ENCODE measurements at regions not wholly inside any gene's neighbourhood (a gene's known extent, or its start where the extent isn't known, plus 50 kb on each side); places are given as distances from the start of the nearest gene placed in this dataset.

DNA sequence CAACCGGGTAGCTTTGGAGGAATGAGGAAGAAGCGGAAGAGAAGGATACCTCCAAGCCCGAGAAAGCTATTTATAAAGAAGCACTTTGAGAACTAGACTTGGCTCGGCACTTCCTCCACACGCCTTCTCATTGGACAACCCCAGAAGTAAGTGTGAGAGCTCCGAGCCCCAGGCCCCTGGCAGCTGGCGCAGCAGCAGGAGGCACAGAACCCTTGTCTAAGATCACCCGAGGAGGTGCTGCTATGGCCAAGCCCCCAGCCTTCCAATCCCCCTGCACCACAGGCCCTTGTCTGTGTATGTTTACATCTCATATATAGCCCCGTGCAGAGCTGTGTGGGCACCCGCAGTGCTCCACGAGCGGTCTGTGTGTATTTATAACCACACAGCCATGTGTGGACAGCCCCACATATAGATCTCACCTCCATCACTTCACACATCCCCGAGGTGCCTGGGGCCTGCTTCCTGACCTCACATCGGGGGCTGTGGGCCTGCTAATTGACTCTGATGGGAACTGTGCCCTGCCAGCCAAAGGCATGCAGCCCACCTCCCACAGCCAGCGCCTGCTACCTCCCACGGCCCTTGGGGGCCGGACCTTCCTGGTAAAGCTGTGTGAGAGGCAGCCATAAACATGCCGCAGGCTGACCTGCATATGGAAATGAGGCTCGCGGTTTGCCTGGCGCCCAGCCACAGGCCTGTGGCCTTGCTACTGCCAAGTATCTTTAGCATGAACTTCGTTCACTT is 96.1 kb downstream of the C17orf67 start:
- DNase-seq (ENCODE audit: low read depth in 2 of 2): no peak

DNA sequence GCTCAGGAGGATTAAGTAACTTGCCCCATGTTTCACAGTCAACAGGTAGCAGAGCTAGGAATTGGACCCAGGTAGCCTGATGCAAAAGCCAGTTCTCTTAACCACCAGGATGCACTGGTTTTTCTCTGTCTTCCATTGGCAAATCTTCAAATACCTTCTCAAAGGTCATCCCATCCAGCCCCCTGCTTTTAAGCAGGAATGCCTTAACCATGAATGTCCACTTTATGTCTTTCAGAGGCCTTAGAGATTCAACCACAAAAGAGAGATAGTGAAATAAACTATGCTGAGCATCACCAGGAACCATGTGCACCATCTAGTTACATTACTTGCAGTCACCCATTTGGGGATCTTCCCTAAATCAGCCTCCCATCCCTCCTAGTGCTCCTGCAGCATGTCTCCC is 94.3 kb downstream of the C17orf67 start:
- DNase-seq (ENCODE audit: low read depth in 2 of 2): no peak

DNA sequence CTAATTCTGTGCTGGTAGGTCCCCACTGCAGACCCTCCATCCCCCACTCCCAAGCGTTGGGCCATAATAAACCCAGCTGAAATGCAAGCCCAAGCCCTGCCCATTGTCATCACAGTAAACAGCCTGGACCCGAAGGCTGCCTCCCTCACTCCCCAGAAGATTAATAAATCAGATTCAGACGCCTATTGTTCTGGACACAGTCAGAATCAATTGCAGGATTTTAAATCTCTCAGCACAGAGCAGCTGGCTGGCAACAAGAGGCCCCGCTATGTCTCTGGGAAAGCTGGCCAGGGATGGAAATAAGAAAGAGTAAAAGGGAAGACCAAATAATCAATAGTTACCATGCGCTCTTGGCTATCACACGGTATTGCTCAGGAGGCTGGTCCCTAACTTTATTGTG is 93.9 kb downstream of the C17orf67 start:
- DNase-seq (ENCODE audit: low read depth in 2 of 2): no peak

DNA sequence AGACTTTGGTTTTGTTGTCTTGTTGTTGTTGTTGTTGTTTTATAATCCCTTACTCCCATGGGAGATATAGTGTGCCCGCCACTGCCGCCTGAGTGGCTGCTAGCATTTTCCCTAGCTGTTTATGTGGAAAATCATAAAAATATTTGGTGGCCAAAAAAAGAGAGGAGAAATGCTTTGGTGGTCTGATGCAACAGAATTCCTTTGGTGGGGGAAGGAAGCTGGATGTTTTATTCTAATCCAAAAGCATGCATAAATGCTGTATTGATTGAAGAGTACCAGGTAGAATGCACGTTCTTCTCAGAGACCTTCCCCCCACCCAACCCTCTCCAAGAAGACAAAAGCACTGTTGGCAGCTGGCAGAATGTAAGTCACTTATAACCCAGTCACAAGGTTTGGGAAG is 93.2 kb downstream of the C17orf67 start:
- DNase-seq (ENCODE audit: low read depth in 2 of 2): no peak

Measured in lung microvascular endothelial cell (primary cell).